Stimulated activated naive CD4-positive, alpha-beta T cell (primary cell): ENCODE measurements at regions not wholly inside any gene's neighbourhood (a gene's known extent, or its start where the extent isn't known, plus 50 kb on each side); places are given as distances from the start of the nearest gene placed in this dataset.

ENCODE experiments used
- DNase-seq, 6 experiments: peaks; one replicate each; lab custom pipeline; 2025; lab: John Stamatoyannopoulos, UW

GRCh38 chr18:10317864-10318690 is 136.4 kb upstream of the APCDD1 start:
- no peak for DNase-seq

- no peak for DNase-seq
Observed at GRCh38 chr18:10318691-10318970, 135.8 kb upstream of the APCDD1 start.

- DNase-seq, result no peak
Observed at GRCh38 chr18:10319026-10319425, 135.4 kb upstream of the APCDD1 start.

GRCh38 chr18:10319914-10320600 is 134.4 kb upstream of the APCDD1 start:
- no peak for DNase-seq

- no peak for DNase-seq
Observed at GRCh38 chr18:10320791-10321190, 133.6 kb upstream of the APCDD1 start.

GRCh38 chr18:10321576-10321975 is 132.9 kb upstream of the APCDD1 start:
- no peak for DNase-seq

GRCh38 chr18:10322004-10322403 is 132.4 kb upstream of the APCDD1 start:
- no peak for DNase-seq

GRCh38 chr18:10322435-10322834 is 132.0 kb upstream of the APCDD1 start:
- DNase-seq, result no peak

GRCh38 chr18:10329101-10329500 is 125.3 kb upstream of the APCDD1 start:
- DNase-seq, result no peak

GRCh38 chr18:10330428-10330827 is 124.0 kb upstream of the APCDD1 start:
- DNase-seq, result no peak

- DNase-seq, result no peak
Observed at GRCh38 chr18:10332452-10332851, 122.0 kb upstream of the APCDD1 start.

GRCh38 chr18:10336749-10337350 is 117.6 kb upstream of the APCDD1 start:
- DNase-seq, result no peak

GRCh38 chr18:10340821-10341220 is 113.6 kb upstream of the APCDD1 start:
- DNase-seq, result no peak

GRCh38 chr18:10343778-10344177 is 110.7 kb upstream of the APCDD1 start:
- no peak for DNase-seq

GRCh38 chr18:10346749-10347415 is 107.6 kb upstream of the APCDD1 start:
- DNase-seq, result no peak

GRCh38 chr18:10349561-10349960 is 104.9 kb upstream of the APCDD1 start:
- no peak for DNase-seq

- no peak for DNase-seq
Observed at GRCh38 chr18:10350661-10351060, 103.8 kb upstream of the APCDD1 start.

GRCh38 chr18:10351219-10351818 is 103.1 kb upstream of the APCDD1 start:
- no peak for DNase-seq

- no peak for DNase-seq
Observed at GRCh38 chr18:10351858-10352257, 102.6 kb upstream of the APCDD1 start.

- DNase-seq, result no peak
Observed at GRCh38 chr18:10352671-10353070, 101.8 kb upstream of the APCDD1 start.

GRCh38 chr18:10353791-10354190 is 100.6 kb upstream of the APCDD1 start:
- DNase-seq, result no peak

GRCh38 chr18:10354241-10354811 is 100.1 kb upstream of the APCDD1 start:
- DNase-seq, result no peak
